ENCODE measurements at regions not wholly inside any gene's neighbourhood (a gene's known extent, or its start where the extent isn't known, plus 50 kb on each side); places are given as distances from the start of the nearest gene placed in this dataset.

DNA sequence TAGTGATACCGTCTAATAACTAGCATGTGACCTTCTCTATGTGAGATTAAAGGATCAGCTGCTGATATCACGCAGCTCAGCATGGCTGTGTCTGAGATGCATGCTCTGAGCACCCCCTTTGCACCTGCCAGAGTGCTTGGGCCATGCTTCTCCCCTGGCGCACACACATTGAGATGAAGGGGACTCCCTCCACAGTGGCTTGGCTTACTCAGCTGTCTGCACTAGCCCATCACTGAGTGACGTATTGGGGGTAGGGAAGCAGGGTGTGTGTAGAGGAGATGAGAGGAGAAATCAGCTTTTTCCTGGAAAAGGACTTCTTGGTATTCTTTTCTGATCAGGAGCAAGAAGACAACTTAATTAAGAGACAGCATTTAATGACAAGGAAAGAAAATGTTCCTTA, 216.5 kb downstream of the BLID start:
- no peaks in the 10 kb centered on the region for H3K9me3 Mint-ChIP-seq
- ATAC-seq (ENCODE audit: low read depth) (no peak), DNase-seq (no peak)
- ChIA-PET POLR2A (no interaction called here), CTCF (no interaction called here)
- H3K27ac Mint-ChIP-seq, result no peak overlapping the region
- intact Hi-C loops (cut with micrococcal nuclease), result no loop called here
- no peaks in the 10 kb centered on the region for H3K36me3 Mint-ChIP-seq (ENCODE audit: low read depth)
- TF ChIP-seq, protein P1, sequence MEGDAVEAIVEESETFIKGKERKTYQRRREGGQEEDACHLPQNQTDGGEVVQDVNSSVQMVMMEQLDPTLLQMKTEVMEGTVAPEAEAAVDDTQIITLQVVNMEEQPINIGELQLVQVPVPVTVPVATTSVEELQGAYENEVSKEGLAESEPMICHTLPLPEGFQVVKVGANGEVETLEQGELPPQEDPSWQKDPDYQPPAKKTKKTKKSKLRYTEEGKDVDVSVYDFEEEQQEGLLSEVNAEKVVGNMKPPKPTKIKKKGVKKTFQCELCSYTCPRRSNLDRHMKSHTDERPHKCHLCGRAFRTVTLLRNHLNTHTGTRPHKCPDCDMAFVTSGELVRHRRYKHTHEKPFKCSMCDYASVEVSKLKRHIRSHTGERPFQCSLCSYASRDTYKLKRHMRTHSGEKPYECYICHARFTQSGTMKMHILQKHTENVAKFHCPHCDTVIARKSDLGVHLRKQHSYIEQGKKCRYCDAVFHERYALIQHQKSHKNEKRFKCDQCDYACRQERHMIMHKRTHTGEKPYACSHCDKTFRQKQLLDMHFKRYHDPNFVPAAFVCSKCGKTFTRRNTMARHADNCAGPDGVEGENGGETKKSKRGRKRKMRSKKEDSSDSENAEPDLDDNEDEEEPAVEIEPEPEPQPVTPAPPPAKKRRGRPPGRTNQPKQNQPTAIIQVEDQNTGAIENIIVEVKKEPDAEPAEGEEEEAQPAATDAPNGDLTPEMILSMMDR (IDR thresholded peaks at IDR 0.05), result no peak
- H3K27me3 Mint-ChIP-seq, result peaks cover 10% of the 10 kb centered on the region
- H3K4me3 Mint-ChIP-seq, result no peak overlapping the region
- H3K4me1 Mint-ChIP-seq, result peaks cover 9% of the 10 kb centered on the region

- ATAC-seq (ENCODE audit: low read depth), result no peak
- TF ChIP-seq, protein P1 (IDR thresholded peaks at IDR 0.05), result no peak
- Mint-ChIP-seq H3K9me3 (no peaks in the 10 kb centered on the region), H3K4me3 (no peak overlapping the region), H3K4me1 (peaks cover 4% of the 10 kb centered on the region), H3K27ac (no peak overlapping the region), H3K36me3 (ENCODE audit: low read depth) (no peaks in the 10 kb centered on the region), H3K27me3 (peaks cover 10% of the 10 kb centered on the region)
- no peak for DNase-seq
- POLR2A ChIA-PET, result no interaction called here
- intact Hi-C loops (cut with micrococcal nuclease), result no loop called here
- CTCF ChIA-PET, result no interaction called here
Measured at GRCh38 chr11:121898903-121899302, 217.1 kb downstream of the BLID start.

DNA sequence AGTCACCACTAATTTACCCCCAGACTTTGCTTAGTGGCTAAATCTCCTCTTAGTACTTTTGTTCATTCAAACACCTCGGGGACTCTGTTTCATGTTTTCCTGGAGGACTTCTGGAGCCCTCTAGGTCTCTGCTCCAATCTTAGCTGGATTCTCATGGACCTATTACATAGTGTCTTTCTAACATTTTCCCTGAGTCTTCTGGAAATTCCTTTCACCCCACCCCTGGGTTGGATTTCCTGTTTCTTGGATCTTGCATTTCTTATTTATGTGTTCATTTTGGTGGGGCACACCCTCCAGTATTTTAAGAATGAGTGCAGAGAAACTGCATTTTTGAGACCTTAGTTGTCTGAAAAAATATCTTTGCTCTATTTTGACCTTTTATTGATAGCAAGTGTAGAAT, 220.1 kb downstream of the BLID start:
- intact Hi-C loops (cut with micrococcal nuclease), result no loop called here
- TF ChIP-seq, protein P1 (IDR thresholded peaks at IDR 0.05), result no peak
- ATAC-seq (ENCODE audit: low read depth), result no peak
- no peak for DNase-seq
- no peaks in the 10 kb centered on the region for H3K9me3 Mint-ChIP-seq
- H3K27ac Mint-ChIP-seq, result no peak overlapping the region
- no peak overlapping the region for H3K4me3 Mint-ChIP-seq
- no peaks in the 10 kb centered on the region for H3K36me3 Mint-ChIP-seq (ENCODE audit: low read depth)
- ChIA-PET CTCF (no interaction called here), POLR2A (no interaction called here)
- H3K27me3 Mint-ChIP-seq, result peaks cover 10% of the 10 kb centered on the region
- H3K4me1 Mint-ChIP-seq, result no peaks in the 10 kb centered on the region

DNA sequence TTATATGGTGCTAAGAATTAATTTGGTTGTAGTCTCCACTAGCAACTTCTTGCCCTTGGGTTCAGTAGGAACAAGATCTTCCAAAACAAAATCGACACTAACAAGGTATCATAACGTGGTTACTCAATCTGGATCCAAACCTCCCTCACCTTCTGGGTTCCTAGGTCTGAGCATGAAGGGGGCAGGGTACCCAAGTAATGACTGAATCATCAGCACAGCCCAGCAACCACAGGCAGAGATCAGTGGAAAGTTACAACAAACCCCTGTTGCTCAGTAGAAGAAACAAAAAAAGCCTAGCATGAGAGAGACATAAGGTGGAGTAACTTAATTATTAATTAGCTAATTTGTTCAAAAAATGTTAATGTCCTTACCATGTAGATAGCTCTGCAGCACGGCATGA, 221.4 kb downstream of the BLID start:
- DNase-seq, result no peak
- TF ChIP-seq, protein P1 (IDR thresholded peaks at IDR 0.05), result no peak
- H3K9me3 Mint-ChIP-seq, result no peaks in the 10 kb centered on the region
- no peaks in the 10 kb centered on the region for H3K4me1 Mint-ChIP-seq
- ChIA-PET CTCF (no interaction called here), POLR2A (no interaction called here)
- H3K4me3 Mint-ChIP-seq, result no peak overlapping the region
- peaks cover 9% of the 10 kb centered on the region for H3K27me3 Mint-ChIP-seq
- ATAC-seq (ENCODE audit: low read depth), result no peak
- intact Hi-C loops (cut with micrococcal nuclease), result no loop called here
- no peak overlapping the region for H3K27ac Mint-ChIP-seq
- no peaks in the 10 kb centered on the region for H3K36me3 Mint-ChIP-seq (ENCODE audit: low read depth)

GRCh38 chr11:121892863-121893262, 223.2 kb downstream of the BLID start:
- intact Hi-C loops (cut with micrococcal nuclease), result no loop called here
- Mint-ChIP-seq H3K4me3 (no peak overlapping the region), H3K9me3 (no peaks in the 10 kb centered on the region), H3K27ac (no peak overlapping the region), H3K36me3 (ENCODE audit: low read depth) (no peaks in the 10 kb centered on the region), H3K4me1 (no peaks in the 10 kb centered on the region), H3K27me3 (peaks cover 6% of the 10 kb centered on the region)
- ChIA-PET CTCF (no interaction called here), POLR2A (no interaction called here)
- TF ChIP-seq, protein P1 (IDR thresholded peaks at IDR 0.05), result no peak
- DNase-seq (no peak), ATAC-seq (ENCODE audit: low read depth) (no peak)
